GM12891 (cell line): ENCODE measurements at regions not wholly inside any gene's neighbourhood (a gene's known extent, or its start where the extent isn't known, plus 50 kb on each side); places are given as distances from the start of the nearest gene placed in this dataset.

Experiments used
- DNase-seq: peaks from one replicate; pipeline ENCODE4 v3.0.0; 2011; ENCODE audit warnings: low spot score; ENCODE audit not compliant: insufficient read length
- FAIRE-seq: peaks from 2 replicates; lab custom pipeline; 2011; peaks lifted over from hg19 to GRCh38; lab: Jason Lieb, UNC
- PAX5 ChIP-seq: IDR thresholded peaks from 2 replicates; pipeline ENCODE4 v1.6.1; 2011; ENCODE audit warnings: low read length, moderate library complexity, mild to moderate bottlenecking; ENCODE audit not compliant: insufficient read depth, severe bottlenecking
- POLR2A ChIP-seq: IDR thresholded peaks from 2 replicates; pipeline ENCODE4 v1.6.1; 2011; ENCODE audit warnings: low read depth, low read length, control low read depth
- POLR2AphosphoS5 ChIP-seq: IDR thresholded peaks from 2 replicates; pipeline ENCODE4 v1.6.1; 2011; ENCODE audit warnings: low read depth, low read length, control low read depth
- POU2F2 ChIP-seq: IDR thresholded peaks from 2 replicates; pipeline ENCODE4 v1.6.1; 2011; ENCODE audit warnings: low read depth, mild to moderate bottlenecking, control low read depth, low read length, moderate library complexity
- SPI1 ChIP-seq: IDR thresholded peaks from 2 replicates; pipeline ENCODE4 v1.6.1; 2011; ENCODE audit warnings: low read depth, low read length, control low read depth
- TAF1 ChIP-seq: IDR thresholded peaks from 2 replicates; pipeline ENCODE4 v1.6.1; 2011; ENCODE audit warnings: low read depth, low read length, control low read depth

DNA sequence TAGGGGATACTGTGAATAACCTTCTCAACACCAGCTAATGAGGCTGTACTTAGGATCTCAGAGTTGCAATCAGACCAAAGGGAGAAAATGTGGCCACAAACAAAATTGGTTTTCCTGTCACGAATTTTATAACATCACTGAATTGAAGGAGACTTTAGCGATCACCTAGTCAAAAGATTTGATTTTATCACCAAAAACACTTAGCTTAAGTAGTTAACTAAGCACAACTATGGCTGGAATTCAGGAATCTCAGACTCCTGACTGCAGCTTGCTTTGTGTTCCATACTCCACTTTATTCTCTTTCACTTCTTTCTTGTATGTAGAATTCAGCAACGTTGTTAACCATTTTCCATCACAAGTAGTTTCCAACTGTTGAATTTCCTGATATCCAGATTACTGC, 152.0 kb downstream of the SLC16A9 start:
- TF ChIP-seq TAF1 (no peak), POLR2A (no peak), POLR2AphosphoS5 (no peak), SPI1 (no peak), POU2F2 (no peak), PAX5 (no peak)
- DNase-seq: no peak
- no peak for FAIRE-seq

- FAIRE-seq (no peak), DNase-seq (no peak)
- TF ChIP-seq POLR2A (no peak), PAX5 (no peak), POU2F2 (no peak), POLR2AphosphoS5 (no peak), SPI1 (no peak), TAF1 (no peak)
These were observed 152.6 kb downstream of the SLC16A9 start for GRCh38 chr10:59557052-59557451.

DNA sequence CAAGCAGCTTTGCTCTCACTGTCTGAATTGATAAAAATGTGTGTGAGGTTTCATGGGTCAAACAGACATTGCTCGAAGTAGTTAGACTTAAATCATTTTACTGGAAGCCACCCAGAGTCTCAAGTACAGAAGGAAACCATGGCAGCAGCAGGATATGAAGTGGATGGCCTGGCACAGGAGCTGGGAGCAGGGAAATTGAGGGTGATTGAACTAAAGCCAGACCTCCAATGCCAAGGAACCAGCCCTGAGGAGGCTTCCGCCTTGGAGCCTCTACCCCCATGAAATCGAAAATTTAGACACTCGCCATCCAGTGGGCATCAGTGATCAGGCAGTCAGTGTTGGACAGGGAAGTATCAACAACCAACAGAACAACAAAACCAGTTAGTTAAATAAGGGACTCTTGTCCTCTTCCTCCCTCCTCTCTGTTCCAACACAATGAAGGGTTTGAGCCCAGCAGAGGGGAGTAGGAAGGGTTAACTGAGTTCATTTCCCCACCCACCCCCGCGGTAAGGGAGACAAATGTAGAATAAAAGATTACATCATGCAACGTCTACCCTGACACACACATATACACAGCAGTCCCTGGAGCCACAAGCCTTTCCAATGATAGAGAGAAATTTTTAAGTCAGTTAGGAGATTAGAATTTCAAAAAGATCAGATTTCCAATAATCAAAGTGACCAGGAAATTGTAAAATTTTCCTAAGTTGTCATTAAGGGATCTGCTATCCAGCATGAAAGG, 156.3 kb downstream of the SLC16A9 start:
- FAIRE-seq (no peak), DNase-seq (no peak)
- TF ChIP-seq SPI1 (no peak), POLR2AphosphoS5 (no peak), POLR2A (no peak), TAF1 (no peak), PAX5 (no peak), POU2F2 (no peak)

- FAIRE-seq (no peak), DNase-seq (no peak)
- no peak for TF ChIP-seq TAF1
- TF ChIP-seq PAX5: no peak
- no peak for TF ChIP-seq SPI1
- TF ChIP-seq POLR2A: no peak
- TF ChIP-seq POLR2AphosphoS5: no peak
- TF ChIP-seq POU2F2: no peak
These were observed 159.6 kb downstream of the SLC16A9 start for GRCh38 chr10:59550061-59550460.

DNA sequence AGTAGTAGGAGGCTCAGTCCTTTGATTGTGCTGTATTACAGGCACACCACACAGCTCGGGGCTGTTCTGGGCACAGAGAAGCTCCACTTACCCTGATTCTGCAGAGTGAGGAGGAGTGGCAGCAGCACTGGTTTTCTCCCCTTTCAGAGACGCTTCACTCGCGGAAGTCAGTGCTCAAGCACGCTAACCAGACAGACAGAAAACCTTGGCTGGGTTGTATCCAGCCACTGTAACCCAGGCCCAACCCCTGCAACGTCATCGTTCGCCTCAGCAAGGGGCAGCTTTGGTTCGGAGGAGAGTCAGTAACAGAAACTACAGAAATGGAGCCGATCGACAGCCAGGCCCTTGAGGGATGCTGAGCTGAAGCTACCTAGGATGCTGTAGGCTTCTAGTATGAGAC, 171.0 kb downstream of the SLC16A9 start:
- DNase-seq (no peak), FAIRE-seq (no peak)
- TF ChIP-seq TAF1 (no peak), SPI1 (no peak), POLR2A (no peak), POLR2AphosphoS5 (no peak), PAX5 (no peak), POU2F2 (no peak)

DNA sequence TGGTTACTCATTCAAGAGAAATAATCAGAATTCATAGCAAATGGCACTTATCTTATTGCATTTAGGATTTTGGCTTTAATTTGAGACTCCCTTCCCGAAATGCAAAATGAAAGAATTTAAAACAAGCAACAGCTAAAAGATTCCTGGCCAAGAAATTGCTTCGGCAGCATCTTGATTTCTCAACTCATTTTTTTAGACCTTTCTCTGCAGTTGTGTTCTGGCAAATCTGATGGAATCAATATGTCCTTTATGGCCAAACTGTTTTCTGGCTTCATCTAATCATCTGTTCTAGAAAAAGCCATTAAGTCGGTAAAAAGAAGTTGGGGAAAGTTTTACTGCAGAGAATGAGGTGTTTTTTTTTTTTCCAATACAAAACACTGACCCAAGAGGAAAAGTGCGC, 172.1 kb downstream of the SLC16A9 start:
- FAIRE-seq (no peak), DNase-seq (no peak)
- TF ChIP-seq TAF1: no peak
- no peak for TF ChIP-seq SPI1
- no peak for TF ChIP-seq POLR2AphosphoS5
- no peak for TF ChIP-seq POLR2A
- TF ChIP-seq POU2F2: no peak
- no peak for TF ChIP-seq PAX5

GRCh38 chr10:59536167-59537014, 173.3 kb downstream of the SLC16A9 start:
- DNase-seq: no peak
- FAIRE-seq: no peak
- TF ChIP-seq SPI1: no peak
- TF ChIP-seq POLR2AphosphoS5: no peak
- TF ChIP-seq PAX5: no peak
- no peak for TF ChIP-seq POU2F2
- TF ChIP-seq POLR2A: no peak
- no peak for TF ChIP-seq TAF1

GRCh38 chr10:59524348-59524747, 162.0 kb upstream of the FAM13C start:
- DNase-seq (no peak), FAIRE-seq (no peak)
- TF ChIP-seq PAX5 (no peak), POU2F2 (no peak), POLR2A (no peak), POLR2AphosphoS5 (no peak), SPI1 (no peak), TAF1 (no peak)

GRCh38 chr10:59523851-59524250, 161.5 kb upstream of the FAM13C start:
- no peak for TF ChIP-seq SPI1
- TF ChIP-seq POU2F2: no peak
- no peak for TF ChIP-seq POLR2AphosphoS5
- no peak for TF ChIP-seq POLR2A
- no peak for TF ChIP-seq PAX5
- no peak for TF ChIP-seq TAF1
- DNase-seq (no peak), FAIRE-seq (no peak)
